Activated effector memory CD4-positive, alpha-beta T cell treated with Interleukin-2 at 50 U/mL for 16 hours (primary cell): ENCODE measurements at regions not wholly inside any gene's neighbourhood (a gene's known extent, or its start where the extent isn't known, plus 50 kb on each side); places are given as distances from the start of the nearest gene placed in this dataset.
"Not testable (repeated sequence)": the region's sequence is repeated elsewhere in the genome, so short reads cannot be mapped to it uniquely, and the experiment has no call there.

Experiments used
- DNase-seq: peaks from one replicate; pipeline ENCODE4 v3.0.0-alpha.2; 2020

DNA sequence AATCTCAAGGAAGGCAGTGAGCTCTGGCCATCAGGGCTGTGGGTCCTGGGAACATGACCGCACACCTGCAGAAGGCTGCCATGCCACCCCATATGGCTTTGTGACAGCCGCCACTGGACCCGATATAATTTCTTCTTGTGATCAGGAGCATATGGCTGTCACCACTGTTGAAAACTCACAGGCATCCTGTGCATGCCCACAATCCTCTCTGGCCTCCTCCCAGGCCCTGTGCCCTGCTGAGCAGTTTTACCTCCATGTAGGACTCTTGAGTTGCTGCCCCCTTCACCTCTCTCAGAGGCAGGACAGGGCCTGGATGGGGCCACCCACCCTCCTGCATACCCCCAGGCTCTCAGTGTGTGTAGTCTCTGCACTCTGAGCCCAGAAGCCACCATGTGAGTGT, 391.9 kb upstream of the AKR1E2 start:
- DNase-seq = no peak

DNA sequence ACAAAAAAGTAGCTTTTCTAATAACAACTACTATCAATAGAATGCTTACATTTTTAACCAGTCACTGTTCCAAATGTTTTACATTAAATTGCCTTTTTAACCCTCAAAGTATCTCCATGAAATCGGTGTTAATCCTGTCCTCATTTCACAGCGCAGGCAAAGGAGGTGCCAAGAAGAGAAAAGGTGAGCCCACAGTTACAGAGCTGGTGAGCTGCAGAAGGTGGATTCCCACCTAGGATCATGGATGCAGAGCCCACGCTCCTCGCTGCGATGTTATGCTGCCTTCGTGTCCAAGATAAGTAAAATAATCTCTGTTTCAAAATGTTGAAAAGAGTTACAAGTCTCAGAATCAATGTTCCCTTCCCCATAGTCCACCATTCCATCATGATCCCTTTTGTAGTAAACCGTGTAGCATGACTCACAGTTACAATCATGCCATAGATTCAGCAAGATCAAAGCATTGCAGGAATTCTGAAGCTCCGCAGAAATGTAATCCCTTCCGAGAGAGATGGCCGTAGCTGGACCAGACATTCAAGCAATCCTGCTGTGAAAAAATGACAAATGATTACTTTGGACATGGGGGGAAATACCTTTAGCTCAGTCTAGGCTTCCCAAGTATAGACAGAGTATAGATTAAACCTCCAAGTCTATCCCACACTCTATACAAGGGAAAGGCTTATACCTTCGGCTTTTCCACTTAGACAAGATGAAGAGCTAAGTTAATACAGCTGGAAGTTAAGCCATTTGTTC, 394.7 kb upstream of the AKR1E2 start:
- DNase-seq = no peak

DNA sequence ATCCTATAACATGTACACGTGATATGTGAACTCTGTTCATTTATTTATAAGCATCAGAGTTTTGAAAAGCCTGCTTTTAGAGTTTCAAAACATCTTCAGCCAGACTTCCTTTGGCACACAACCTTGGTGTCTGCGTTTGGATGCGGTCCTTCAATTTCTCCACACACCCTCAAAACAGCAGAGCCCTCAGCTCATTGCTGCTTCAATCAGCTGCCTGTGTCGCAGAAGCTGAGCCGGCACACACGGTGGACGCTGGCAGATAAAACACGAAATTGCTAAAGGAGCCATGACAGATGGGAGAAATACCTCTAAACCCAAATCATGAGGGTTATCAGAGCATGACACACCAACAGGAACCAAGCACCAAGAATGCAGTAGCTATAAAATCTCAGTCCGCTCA, 396.4 kb upstream of the AKR1E2 start:
- no peak for DNase-seq

DNA sequence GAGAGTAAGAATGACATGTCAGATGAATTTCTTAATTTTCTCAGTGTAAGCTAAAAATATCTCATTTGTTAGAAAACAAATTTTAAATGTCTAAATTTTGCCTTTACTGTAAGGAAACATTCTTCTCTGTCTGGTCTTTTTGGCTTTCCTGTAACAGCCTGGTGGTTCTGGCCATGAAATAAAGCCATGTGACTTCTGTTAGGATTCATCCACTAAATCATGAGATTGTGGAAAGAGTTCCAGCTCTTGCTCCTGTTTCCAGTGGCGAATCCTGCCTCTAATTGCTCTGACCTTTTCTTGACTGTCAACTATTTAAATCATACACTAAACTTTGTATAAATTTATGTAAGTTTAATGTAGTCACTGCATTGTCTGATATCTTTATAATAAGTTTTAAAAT, 398.5 kb upstream of the AKR1E2 start:
- DNase-seq = no peak

DNA sequence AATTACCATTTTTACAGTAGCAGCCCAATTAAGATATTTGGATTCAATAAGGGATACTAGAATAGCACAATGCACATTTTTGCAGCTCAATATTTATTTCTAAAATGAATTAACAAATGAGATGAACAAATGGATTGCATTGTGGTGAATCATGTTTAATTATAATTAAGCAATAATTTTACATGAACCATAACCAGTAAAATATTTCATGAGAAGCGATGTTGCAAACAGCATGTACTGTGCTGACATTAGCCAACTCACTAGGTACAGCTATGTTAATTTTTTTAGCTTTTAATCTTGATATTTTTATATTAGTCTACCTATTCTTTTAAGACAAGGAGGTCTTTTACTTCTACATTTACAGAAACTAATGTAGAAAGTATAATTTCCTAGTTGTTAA, 399.1 kb upstream of the AKR1E2 start:
- DNase-seq = no peak

DNA sequence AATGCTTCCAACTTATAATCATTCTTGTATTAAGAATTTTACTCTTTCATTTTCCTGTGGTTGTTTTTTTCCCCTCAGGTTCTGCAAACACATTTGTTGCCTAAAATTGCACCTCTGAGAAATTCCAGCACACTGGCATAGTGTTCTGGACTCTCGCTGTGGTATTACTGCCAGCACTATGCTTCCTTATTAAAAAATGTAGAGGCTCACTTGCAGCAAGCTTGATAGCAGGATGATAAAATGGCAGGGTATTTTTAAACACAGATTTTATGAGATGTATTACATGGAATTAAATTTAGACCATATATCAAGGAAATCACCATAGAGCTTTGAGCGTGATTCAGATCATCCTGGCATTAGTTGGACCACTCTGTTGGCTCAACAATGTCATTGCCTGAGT, 416.7 kb upstream of the AKR1E2 start:
- DNase-seq = no peak

DNA sequence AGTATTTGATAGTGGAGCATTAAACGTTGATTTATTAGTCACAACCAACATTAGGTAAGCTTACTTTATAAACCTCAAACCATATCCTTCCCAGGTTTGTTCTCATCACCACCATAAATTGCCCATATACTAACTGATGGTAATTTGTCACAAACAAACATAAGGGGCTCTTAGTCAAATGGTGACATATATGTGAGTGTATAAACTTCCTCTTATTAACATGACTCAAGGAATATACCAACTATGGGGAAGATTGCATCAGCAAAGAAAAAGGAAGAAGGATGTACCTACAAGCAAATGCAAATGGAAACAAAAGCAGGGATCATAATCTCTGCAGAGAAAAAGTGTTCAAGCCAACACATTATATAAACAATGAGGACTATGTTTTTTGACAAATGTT, 418.2 kb upstream of the AKR1E2 start:
- no peak for DNase-seq

DNA sequence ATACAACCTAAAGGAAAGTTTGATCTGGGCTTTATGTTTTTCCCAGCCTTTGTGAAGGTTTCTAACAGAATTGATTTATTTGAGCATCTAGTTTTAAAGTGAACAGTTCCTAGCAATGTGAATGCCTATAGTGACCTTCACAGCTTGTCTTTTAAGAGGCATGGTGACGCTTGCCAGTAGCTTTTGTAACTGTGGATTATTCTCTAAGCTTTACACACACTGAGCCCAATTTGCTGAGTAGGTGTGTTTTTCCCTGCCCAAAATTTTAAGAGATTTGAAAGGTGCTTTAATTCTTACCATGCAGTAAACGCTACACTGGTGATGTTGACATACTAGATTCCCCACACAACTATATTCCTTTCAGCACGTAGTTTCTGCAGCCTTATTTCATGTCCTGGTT, 420.2 kb upstream of the AKR1E2 start:
- no peak for DNase-seq

DNA sequence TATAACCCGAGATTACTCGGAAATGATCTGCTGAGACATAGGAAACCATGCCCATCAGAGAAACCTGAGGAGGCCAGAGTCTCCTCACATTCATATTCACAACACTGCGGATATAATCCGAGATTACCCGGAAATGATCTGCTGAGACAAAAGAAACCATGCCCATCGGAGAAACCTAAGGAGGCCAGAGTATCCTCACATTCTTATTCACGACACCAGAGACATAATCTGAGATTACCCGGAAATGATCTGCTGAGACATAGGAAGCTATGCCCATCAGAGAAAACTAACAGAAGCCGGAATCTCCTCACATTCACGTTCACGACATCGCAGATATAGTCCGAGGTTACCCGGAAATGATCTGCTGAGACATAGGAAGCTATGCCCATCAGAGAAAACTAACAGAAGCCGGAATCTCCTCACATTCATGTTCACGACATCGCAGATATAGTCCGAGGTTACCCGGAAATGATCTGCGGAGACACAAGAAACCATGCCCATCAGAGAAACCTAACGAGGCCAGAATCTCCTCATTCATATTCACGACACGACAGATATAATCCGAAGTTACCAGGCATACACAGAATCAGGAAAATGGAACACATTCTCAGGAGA, 422.3 kb upstream of the AKR1E2 start:
- DNase-seq = no peak

DNA sequence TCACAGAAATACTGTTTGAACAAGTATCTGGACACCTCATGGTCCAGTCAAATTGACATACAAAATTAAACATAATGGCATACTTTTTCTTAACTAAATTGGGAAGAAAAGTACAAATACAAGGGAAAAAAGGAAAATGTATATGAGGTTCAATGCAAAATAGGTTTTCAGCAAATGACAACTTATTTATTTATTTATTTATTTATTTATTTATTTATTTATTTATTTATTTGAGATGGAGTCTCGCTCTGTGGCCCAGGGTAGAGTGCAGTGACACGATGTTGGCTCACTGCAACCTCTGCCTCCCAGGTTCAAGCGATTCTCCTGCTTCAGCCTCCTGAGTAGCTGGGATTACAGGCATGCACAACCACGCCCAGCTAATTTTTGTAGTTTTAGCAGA, 424.9 kb upstream of the AKR1E2 start:
- not testable (repeated sequence) for DNase-seq

DNA sequence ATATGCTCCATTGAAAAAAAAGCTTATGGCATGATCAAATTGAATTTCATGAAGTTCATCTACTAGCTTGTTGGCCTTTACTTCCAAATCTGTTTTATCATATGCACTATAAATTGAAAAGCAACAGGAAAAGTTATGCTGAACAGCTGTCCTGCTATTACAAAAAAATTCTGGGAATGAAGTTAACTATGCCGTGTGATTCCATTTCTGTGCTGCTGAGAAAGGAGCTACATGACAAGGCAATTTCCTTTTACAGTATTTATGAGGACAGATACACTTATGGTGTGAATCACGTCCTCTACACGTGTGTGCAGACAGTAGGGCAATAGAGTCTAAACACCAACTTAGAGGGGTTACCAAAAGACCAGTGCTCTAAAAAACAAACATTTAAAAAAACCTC, 426.5 kb upstream of the AKR1E2 start:
- DNase-seq = no peak

DNA sequence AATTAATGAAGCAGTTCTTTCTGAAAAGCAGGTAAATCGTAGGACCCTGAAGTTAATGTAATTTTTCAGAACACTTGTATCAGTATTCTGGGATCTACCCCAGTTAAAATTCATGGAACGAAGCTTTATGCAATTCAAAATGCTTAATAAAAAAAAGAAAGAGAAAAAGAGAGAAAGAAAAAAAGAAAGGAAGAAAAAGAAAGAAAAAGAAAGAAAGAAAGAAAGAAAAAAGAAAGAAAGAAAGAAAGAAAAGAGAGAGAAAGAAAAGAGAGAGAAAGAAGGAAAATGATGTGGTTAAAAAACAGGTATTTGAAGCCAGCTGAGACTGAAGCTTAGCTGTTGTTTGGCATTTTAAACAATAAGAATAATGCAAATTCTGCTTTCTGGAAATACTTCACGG, 427.4 kb upstream of the AKR1E2 start:
- DNase-seq = no peak

DNA sequence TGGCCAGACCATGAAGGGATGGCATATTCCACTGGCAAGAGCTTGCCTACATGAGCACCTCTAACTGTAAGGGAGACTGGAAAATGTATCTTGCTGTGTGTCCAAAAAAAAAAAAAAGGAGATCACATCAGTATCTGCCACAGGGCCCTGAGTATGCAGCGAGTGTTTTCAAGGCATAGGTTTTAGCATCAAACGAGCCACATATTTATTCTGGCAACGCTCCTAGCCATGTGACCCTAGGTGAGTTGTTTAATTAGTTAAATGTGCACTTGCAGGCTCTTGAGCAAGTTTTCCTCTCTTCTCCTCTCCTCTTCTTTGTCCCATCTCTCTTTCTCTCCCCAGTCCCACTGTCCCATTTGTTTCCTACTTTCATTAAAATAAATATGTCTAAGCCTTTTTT, 428.7 kb upstream of the AKR1E2 start:
- no peak for DNase-seq

DNA sequence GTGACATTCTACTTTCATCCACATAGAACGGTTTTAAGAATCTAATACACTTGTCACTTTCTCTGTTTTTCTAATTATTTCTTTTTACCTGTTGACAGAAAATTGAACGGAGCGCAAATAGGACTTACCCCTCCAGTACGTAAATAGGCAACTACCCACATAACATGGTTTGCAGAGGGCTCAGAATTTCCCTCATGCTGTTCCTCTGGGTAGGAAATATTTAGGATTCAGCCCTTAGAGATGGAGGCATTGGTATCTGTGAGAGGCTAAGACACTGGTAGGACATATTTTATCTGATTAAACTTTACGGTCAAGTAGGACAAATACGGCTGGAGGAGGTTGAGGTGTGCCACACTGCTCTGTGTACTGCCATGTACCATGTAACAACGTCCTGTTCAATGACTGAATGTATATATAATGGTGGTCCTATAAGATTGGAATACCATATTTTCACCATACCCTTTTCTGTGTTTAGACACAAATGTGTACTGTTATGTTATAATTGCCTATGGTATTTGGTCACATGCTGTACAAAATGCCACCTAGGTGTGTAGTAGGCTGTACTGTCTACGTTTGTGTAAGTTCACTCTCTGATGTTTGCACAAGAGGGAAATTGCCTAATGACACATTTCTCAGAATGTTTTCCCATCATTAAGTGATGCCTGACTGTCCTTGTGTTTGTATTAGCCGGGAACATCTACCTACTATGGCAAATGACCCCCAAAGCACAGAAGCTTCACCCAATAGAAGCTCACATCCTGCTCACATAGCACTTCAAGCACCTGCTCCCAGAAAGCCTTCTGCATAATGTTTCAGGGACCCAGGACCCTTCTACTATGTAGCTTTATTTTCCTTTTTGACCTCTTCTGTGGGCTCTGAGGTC, 429.4 kb upstream of the AKR1E2 start:
- DNase-seq = no peak

DNA sequence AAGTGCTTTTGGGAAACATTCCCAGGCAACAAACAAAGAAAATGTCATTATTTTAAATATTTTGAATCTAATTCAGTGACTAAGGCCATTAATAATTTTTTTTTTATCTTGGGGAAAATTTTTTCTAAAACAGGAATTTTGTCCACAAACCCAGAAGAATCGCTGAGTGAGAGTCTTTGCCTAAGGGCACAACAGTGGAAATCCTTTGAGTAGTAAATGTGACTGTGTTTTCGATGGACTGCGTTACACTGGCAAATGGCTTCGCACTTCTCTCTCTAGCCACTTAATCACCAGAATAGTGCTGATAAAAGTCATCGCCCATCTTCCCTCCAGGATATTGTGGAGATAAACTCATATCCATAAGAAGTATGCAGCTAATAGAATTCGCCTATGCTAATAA, 430.3 kb upstream of the AKR1E2 start:
- no peak for DNase-seq

DNA sequence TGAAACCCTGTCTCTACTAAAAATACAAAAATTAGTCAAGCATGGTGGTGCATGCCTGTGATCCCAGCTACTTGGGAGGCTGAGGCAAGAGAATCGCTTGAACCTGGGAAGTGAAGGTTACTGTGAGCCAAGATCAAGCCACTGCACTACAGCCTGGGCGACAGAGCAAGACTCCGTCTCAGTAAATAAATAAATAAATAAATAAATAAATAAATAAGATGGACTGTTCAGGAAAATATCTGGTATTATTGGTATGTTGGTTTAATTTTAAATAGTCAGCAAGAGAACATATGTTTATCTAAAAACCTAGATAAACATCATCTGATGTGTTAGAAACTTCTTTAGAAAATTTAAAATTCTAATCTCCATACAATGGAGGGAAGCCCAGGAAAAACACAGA, 431.6 kb upstream of the AKR1E2 start:
- not testable (repeated sequence) for DNase-seq

DNA sequence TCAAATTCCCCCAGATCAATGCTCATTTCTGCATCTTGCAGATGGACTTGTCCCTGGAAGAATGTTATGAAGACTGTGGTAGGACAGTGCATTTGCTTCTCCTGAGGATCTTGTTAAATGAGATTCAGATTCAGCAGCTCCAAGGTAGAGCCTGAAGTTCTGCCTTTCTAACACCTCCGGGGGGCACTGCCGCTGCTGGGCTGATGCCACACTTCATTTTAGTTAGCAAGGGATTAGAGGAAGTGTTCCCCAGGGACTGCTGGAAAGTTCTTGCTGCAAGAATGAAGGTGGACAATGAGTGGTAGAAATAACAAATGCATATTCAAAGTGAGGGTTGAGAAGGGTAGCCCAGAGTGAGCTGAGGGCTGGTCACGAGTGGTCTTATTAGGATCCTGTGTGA, 434.3 kb upstream of the AKR1E2 start:
- DNase-seq = no peak

DNA sequence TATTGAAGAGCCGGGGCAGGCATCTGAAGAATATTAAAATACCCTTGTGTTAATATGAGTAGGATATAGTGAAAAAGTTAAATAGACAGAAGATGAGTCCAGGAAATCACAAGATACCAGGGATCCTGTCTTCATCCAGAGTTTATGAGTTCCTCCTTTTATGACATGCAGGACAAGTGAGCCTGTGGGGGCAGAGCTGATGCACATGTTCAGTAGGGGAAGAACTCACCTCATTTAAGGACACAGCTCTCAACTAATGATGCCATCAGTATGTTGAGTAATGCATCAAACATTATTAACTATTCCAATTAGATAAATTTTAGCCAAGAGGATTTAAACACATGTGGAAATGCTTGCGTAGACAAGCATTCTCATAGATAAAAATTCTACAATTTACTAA, 435.8 kb upstream of the AKR1E2 start:
- DNase-seq = no peak

DNA sequence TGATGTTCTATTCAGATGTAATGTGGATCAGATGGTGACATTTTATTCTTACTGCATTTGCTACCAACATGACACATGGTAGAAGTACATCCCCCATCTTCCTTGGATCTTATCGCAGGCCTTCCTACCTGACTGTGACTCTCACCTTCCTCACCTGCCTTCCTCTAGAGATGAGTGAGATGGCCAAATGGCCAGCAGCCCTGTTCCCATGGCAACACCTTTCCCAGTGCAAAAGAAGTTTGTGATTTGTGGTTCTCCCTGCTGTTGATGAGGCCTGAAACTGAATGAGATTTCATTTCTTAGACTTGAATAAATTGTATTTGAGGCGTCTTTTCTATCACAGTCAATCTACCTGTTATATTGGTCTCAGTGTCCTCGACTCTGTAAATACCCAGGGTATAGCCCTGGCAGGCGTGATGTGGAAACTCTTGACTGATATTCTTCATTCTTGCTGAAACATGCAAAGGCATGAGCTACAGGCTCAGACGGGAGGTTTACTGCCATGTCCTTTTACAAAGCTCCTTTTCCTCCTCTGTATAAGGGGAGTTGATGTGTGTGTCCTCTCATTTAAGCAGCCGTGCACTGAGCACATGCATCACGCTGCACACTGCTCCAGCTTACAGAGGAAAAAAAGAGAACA, 440.7 kb upstream of the AKR1E2 start:
- no peak for DNase-seq

DNA sequence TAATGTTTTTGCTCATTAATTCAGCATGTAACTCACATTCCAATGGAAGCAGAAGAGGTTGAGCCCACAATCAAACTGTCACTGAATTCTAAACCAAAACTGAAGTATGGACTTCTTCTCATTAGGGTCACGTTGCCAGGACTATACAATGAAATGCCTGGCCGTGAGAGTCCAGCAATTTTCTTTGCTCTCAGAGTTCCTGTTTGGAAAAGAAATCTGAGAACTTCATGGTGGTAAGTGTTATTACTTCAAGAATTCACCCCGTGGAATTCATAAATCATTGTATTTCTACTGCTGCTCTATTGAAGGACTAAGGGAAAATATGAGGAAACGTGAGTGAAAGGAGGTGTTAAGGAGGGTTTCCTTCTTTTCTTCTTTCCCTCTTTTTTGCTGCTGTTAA, 441.8 kb upstream of the AKR1E2 start:
- DNase-seq = no peak

DNA sequence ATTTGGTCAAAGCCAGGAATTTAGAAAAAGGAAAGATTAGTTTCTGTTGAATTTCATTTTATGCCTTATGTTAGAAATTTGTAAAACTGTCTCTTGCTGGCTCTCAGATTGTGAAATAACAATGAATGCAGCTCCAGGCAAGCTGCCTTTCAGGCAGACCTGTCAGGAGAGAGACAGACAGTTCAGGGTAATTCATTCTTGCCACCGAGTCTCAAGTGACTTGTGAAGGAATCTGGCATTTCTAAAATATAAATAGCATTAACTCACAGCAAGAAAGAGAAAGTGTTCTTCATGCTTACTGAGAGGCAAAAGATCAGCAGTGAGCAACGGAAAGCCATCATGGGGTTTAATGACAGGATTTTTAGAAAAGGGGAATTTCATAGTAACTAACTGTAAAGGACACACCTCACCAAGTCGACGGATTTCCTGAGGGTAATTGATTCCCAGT, 442.3 kb upstream of the AKR1E2 start:
- DNase-seq = no peak

DNA sequence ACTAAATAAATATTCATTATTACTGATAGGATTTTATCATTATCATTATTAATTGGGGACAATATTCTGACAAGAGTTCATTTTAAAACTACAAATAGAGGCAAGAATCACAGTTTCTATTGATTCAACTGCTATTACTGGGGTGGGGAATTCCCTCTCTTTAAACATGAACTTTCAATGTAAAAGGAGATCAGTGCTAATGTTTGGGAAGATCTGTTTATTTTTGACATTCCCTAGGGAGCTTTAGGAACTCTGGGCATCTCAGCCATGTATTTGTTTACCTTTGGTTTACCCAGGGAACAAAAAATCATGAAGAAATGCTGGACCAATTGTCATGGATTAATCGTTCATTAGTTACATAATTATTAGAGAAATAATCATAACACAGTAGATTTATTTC, 443.2 kb upstream of the AKR1E2 start:
- DNase-seq = no peak

DNA sequence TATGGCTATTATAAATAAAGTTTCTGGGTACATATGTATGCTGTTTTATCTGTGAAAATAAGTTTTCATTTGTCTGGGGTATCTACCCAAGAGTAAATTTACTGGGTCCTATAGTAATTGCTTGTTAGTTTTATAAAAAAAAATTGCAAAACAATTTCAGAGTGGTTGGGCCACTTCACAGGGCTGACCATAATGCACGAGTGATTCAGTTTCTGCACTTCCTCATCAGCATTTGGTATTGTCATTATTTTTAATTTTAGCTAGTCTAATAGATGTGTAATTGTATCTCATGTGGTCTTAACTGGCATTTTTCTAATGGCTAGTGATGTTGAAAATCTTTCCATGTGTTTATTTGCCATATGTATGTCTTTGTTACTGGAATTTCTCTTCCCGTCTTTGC, 452.4 kb upstream of the AKR1E2 start:
- DNase-seq = no peak

DNA sequence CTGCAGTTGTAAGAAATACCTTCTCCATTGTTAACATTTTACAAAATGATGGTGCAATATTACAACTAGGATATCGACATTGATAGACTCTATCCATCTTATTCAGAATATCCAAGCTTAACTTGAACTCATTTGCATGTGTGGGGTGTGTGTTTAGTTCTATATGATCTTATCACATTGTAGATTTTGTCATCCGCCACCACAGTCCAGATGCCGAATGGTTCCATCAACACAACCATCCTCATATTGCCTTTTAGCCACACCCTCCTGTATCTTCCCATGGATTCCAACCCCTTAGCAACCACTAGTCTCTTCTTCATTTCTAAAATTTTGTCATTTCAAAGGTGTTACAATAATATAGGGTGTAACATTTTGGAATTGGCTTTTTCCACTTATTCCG, 452.9 kb upstream of the AKR1E2 start:
- no peak for DNase-seq
